Activated T-cell treated with anti-CD3 and anti-CD28 coated beads for 1 hour (primary cell): ENCODE measurements at regions not wholly inside any gene's neighbourhood (a gene's known extent, or its start where the extent isn't known, plus 50 kb on each side); places are given as distances from the start of the nearest gene placed in this dataset.
"Not testable (repeated sequence)": the region's sequence is repeated elsewhere in the genome, so short reads cannot be mapped to it uniquely, and the experiment has no call there.

ENCODE experiments used
- DNase-seq: peaks from one replicate; pipeline ENCODE4 v3.0.0-alpha.2; 2020; ENCODE audit warnings: low read depth

GRCh38 chr17:20908313-20909267, 134.2 kb downstream of the USP22 start:
- peak; percentile 56 for DNase-seq

- DNase-seq = no peak
Measured at GRCh38 chr17:20914658-20915057, 128.2 kb downstream of the USP22 start.

GRCh38 chr17:20916383-20916782, 126.4 kb downstream of the USP22 start:
- no peak for DNase-seq

- DNase-seq = not testable (repeated sequence)
Measured at GRCh38 chr17:20917610-20918306, 125.1 kb downstream of the USP22 start.

GRCh38 chr17:20920095-20920814, 122.6 kb downstream of the USP22 start:
- no peak for DNase-seq

- no peak for DNase-seq
Measured at GRCh38 chr17:20920815-20921199, 122.0 kb downstream of the USP22 start.

- no peak for DNase-seq
Measured at GRCh38 chr17:20922128-20922670, 120.6 kb downstream of the USP22 start.

- DNase-seq = no peak
Measured at GRCh38 chr17:20924306-20924705, 118.5 kb downstream of the USP22 start.

- no peak for DNase-seq
Measured at GRCh38 chr17:20925091-20925490, 117.7 kb downstream of the USP22 start.

- no peak for DNase-seq
Measured at GRCh38 chr17:20925954-20926353, 116.9 kb downstream of the USP22 start.

GRCh38 chr17:20926532-20926931, 116.3 kb downstream of the USP22 start:
- no peak for DNase-seq

GRCh38 chr17:20927308-20927977, 115.4 kb downstream of the USP22 start:
- DNase-seq = no peak

- DNase-seq = no peak
Measured at GRCh38 chr17:20929334-20929733, 113.5 kb downstream of the USP22 start.

- no peak for DNase-seq
Measured at GRCh38 chr17:20930081-20930760, 112.6 kb downstream of the USP22 start.

- DNase-seq = not testable (repeated sequence)
Measured at GRCh38 chr17:20933040-20933439, 109.8 kb downstream of the USP22 start.

- DNase-seq = no peak
Measured at GRCh38 chr17:20934288-20934687, 108.5 kb downstream of the USP22 start.

GRCh38 chr17:20935740-20936139, 107.1 kb downstream of the USP22 start:
- no peak for DNase-seq

- DNase-seq = no peak
Measured at GRCh38 chr17:20938244-20938643, 104.6 kb downstream of the USP22 start.

GRCh38 chr17:20938988-20939615, 103.7 kb downstream of the USP22 start:
- no peak for DNase-seq

GRCh38 chr17:20941872-20942271, 100.9 kb downstream of the USP22 start:
- DNase-seq = no peak
